SK-N-SH (cell line): ENCODE measurements at regions not wholly inside any gene's neighbourhood (a gene's known extent, or its start where the extent isn't known, plus 50 kb on each side); places are given as distances from the start of the nearest gene placed in this dataset.

Source experiments
- CTCF ChIA-PET: fragments of 300-600, 350-600 bp; formaldehyde crosslinking; extraction: SDS; loops from one replicate; lab custom pipeline; 2021; lab: Yijun Ruan, JAX
- POLR2A ChIA-PET: fragments of 350-600 bp; sonication (Branson Sonifier 250); formaldehyde crosslinking; extraction: SDS; loops from one replicate; lab custom pipeline; 2020; ENCODE audit warnings: antibody characterized with exemption, inconsistent platforms; lab: Yijun Ruan, JAX
- DNase-seq: peaks from one replicate; pipeline ENCODE4 v3.0.0; 2012
- H2AFZ ChIP-seq: fragments of 200-600 bp; sonication (generic); 2 replicates; pipeline ENCODE4 v1.8.1; 2016; ENCODE audit warnings: antibody characterized with exemption, mild to moderate bottlenecking, low read depth
- H3F3A ChIP-seq: fragments of 200-600 bp; sonication (generic); replicated peaks from 2 replicates; pipeline ENCODE3; 2016; ENCODE audit warnings: antibody characterized with exemption, mild to moderate bottlenecking; ENCODE audit not compliant: insufficient read depth
- H3K27ac ChIP-seq, 2 experiments: fragments of 200-500 bp in 1 of 2; fragments of 200-600 bp in 1 of 2; sonication (Bioruptor generic) in 1 of 2; sonication (generic), shearing (Covaris generic) in 1 of 2; 2 replicates each; pipeline versions ENCODE4 v1.5.1 to v1.6.1; 2014 to 2016; ENCODE audit warnings: low read depth in 2 of 2, inconsistent platforms in 1 of 2, low read length in 1 of 2, mild to moderate bottlenecking in 1 of 2, mixed read lengths in 1 of 2
- H3K27me3 ChIP-seq: fragments of 200-600 bp; sonication (generic), shearing (Covaris generic); 2 replicates; pipeline ENCODE4 v1.6.1; 2016; ENCODE audit warnings: mixed run types; ENCODE audit not compliant: insufficient read depth
- H3K36me3 ChIP-seq, 2 experiments: fragments of 200-500 bp in 1 of 2; fragments of 200-600 bp in 1 of 2; sonication (Bioruptor generic) in 1 of 2; sonication (generic) in 1 of 2; replicated peaks in 1 of 2; 2 replicates each; pipeline versions ENCODE3 to v1.5.1; 2014 to 2016; ENCODE audit warnings: low read length in 1 of 2, mild to moderate bottlenecking in 1 of 2; ENCODE audit not compliant: insufficient read depth in 2 of 2, control insufficient read depth in 1 of 2
- H3K4me1 ChIP-seq, 2 experiments: fragments of 200-500 bp in 1 of 2; fragments of 200-600 bp in 1 of 2; sonication (Bioruptor generic) in 1 of 2; sonication (generic), shearing (Covaris generic) in 1 of 2; 2 replicates each; pipeline versions ENCODE4 v1.5.1 to v1.6.1; 2014 to 2016; ENCODE audit warnings: low read depth in 1 of 2, low read length in 1 of 2, mixed run types in 1 of 2; ENCODE audit not compliant: insufficient read depth in 2 of 2, control insufficient read depth in 1 of 2
- H3K4me2 ChIP-seq: fragments of 200-600 bp; sonication (generic), shearing (Covaris generic); 2 replicates; pipeline ENCODE4 v1.6.1; 2017; ENCODE audit warnings: mixed run types
- H3K4me3 ChIP-seq, 2 experiments: fragments of 200-500 bp in 1 of 2; fragments of 200-600 bp in 1 of 2; sonication (Bioruptor generic) in 1 of 2; sonication (generic), shearing (Covaris generic) in 1 of 2; 2 replicates each; pipeline versions ENCODE4 v1.5.1 to v1.8.1; 2014 to 2016; ENCODE audit warnings: low read depth in 2 of 2, inconsistent platforms in 1 of 2, low read length in 1 of 2, mild to moderate bottlenecking in 1 of 2, mixed read lengths in 1 of 2, moderate library complexity in 1 of 2
- H3K79me2 ChIP-seq: fragments of 200-600 bp; sonication (generic); 2 replicates; pipeline ENCODE4 v1.8.1; 2017; ENCODE audit warnings: mild to moderate bottlenecking; ENCODE audit not compliant: insufficient read depth
- H3K9ac ChIP-seq: fragments of 200-600 bp; sonication (generic); 2 replicates; pipeline ENCODE4 v1.6.1; 2017; ENCODE audit warnings: mixed run types
- H3K9me2 ChIP-seq: fragments of 200-600 bp; sonication (generic); 2 replicates; pipeline ENCODE4 v1.6.1; 2017; ENCODE audit warnings: mixed run types
- H3K9me3 ChIP-seq: fragments of 200-600 bp; sonication (generic); 2 replicates; pipeline ENCODE4 v1.6.1; 2017; ENCODE audit warnings: mixed run types, mild to moderate bottlenecking, moderate library complexity
- H4K20me1 ChIP-seq: fragments of 200-600 bp; sonication (generic); 2 replicates; pipeline ENCODE4 v1.6.1; 2017; ENCODE audit warnings: mild to moderate bottlenecking, mixed run types; ENCODE audit not compliant: insufficient read depth
- EZH2phosphoT487 ChIP-seq: fragments of 200-600 bp; sonication (generic); IDR thresholded peaks from 2 replicates; pipeline ENCODE4 v1.6.1; 2017; ENCODE audit warnings: low read depth, mixed run types, mild to moderate bottlenecking, antibody characterized with exemption, moderate library complexity, borderline replicate concordance
- FOXJ3 ChIP-seq: sonication (generic); formaldehyde crosslinking; IDR thresholded peaks from 2 replicates; pipeline ENCODE4 v1.5.1; 2020; ENCODE audit warnings: mild to moderate bottlenecking, missing genetic modification reagents
- FOXM1 ChIP-seq: IDR thresholded peaks from 2 replicates; pipeline ENCODE4 v1.4.0; 2012; ENCODE audit warnings: low read depth, mild to moderate bottlenecking
- GABPA ChIP-seq: IDR thresholded peaks from 2 replicates; pipeline ENCODE4 v1.4.0; 2012; ENCODE audit warnings: low read depth, mild to moderate bottlenecking
- MXI1 ChIP-seq: IDR thresholded peaks from 2 replicates; pipeline ENCODE4 v1.6.1; 2012; ENCODE audit warnings: mild to moderate bottlenecking, low read depth, low read length, improper control_type of control experiment
- POLR2AphosphoS5 ChIP-seq: IDR thresholded peaks from 2 replicates; pipeline ENCODE4 v1.6.1; 2012; ENCODE audit warnings: low read depth, low read length
- RCOR1 ChIP-seq: fragments of 150-350 bp; IDR thresholded peaks from 2 replicates; pipeline ENCODE4 v1.6.1; 2017; ENCODE audit warnings: antibody characterized with exemption, low read length
- RXRA ChIP-seq: IDR thresholded peaks from 2 replicates; pipeline ENCODE4 v1.4.0; 2012; ENCODE audit warnings: low read depth, mild to moderate bottlenecking, borderline replicate concordance
- SMC3 ChIP-seq: IDR thresholded peaks from 2 replicates; pipeline ENCODE4 v1.6.1; 2012; ENCODE audit warnings: low read depth, low read length, improper control_type of control experiment
- TCF12 ChIP-seq: IDR thresholded peaks from 2 replicates; pipeline ENCODE4 v1.4.0; 2012
- WGBS: methylation state at CpG from one replicate; pipeline ENCODE4 v1.1.6; 2017; ENCODE audit warnings: low lambda C conversion rate; 5-methylcytosine and 5-hydroxymethylcytosine counted together
- TF ChIP-seq, protein P1 (sequence below): IDR thresholded peaks from 2 replicates; pipeline ENCODE4 v1.4.0; 2012; ENCODE audit warnings: low read depth
- TF ChIP-seq, protein P2 (sequence below): fragments of 150-350 bp; IDR thresholded peaks from 2 replicates; pipeline ENCODE4 v1.6.1; 2017; ENCODE audit warnings: antibody characterized with exemption, low read length, low read depth, borderline replicate concordance
- TF ChIP-seq, protein P3 (sequence below): fragments of 150-350 bp; IDR thresholded peaks from 2 replicates; pipeline ENCODE4 v1.6.1; 2016; ENCODE audit warnings: mild to moderate bottlenecking, low read depth, low read length
- TF ChIP-seq, protein P4 (sequence below): IDR thresholded peaks from 2 replicates; pipeline ENCODE4 v1.4.0; 2012; ENCODE audit warnings: low read depth, borderline replicate concordance
- TF ChIP-seq, protein P5 (sequence below): IDR thresholded peaks from 2 replicates; pipeline ENCODE4 v1.6.1; 2012; ENCODE audit warnings: mild to moderate bottlenecking, low read depth, low read length, moderate library complexity
- TF ChIP-seq, protein P6 (sequence below): IDR thresholded peaks from 2 replicates; pipeline ENCODE4 v1.4.0; 2012; ENCODE audit warnings: low read depth, borderline replicate concordance

DNA sequence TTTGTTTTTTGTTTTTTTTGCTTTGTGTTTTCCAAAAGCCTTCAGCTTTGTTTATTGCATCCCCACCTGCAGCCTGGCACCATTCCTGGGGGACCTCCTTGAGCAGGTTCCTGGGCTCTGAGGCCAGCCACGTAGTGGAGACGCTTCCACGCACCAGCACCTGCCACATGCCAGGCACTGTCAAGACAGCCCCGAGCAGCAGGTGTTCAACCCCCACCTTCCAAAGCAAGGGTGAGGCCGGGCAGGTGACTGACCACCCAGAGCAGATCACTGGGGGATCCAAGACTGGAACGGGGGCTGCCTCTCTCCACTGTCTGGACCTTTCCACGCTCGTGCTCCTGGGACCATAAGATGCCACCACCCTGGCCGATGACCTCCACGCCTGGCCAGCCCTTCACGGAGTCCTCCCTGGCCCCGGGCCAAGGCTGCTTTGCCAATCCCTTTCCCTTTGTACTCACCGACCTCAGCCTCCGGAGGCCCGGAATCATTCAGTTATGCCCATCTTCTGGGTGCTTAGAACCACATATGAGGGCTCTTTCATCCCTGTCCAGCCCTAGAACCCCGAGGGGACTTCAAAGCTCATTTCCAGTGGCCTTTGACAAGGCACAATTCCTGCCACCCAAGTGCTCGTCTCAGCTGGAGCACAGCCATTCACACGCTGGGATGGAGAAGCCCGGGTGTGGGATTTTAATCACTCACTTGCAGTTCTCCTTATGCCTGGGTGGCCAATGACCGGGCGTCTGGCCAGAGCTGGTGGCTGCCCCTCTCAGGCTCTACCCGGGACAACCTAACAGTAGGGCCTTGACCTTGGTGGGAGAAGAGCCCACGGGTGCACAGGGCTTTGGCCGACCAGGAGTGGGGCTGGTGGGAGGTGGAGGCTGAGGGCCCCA lies 330.8 kb downstream of the NPHP4 start:
- H3K9me3 ChIP-seq, result no peaks in the 10 kb centered on the region
- WGBS, result 45% methylated on average over 15 of the region's 24 CpGs
- CTCF ChIA-PET, result interaction anchor here (1.7 kb wide), 1 partner anchor 84 kb away, joined by 9 read pairs; no protein-coding TSS in a partner anchor

More for the DNA sequence above, 330.8 kb downstream of the NPHP4 start:
- H3K4me1 ChIP-seq, result no peaks in the 10 kb centered on the region; a peak in 1 of 4 replicates
- no peaks in the 10 kb centered on the region for H4K20me1 ChIP-seq
- no peaks in the 10 kb centered on the region for H3K36me3 ChIP-seq
- POLR2A ChIA-PET, result no interaction called here
- H2AFZ ChIP-seq, result no peak overlapping the region
- no peak overlapping the region for H3K9ac ChIP-seq
- H3K27me3 ChIP-seq, result no peaks in the 10 kb centered on the region
- no peaks in the 10 kb centered on the region for H3F3A ChIP-seq
- TF ChIP-seq, protein P1, sequence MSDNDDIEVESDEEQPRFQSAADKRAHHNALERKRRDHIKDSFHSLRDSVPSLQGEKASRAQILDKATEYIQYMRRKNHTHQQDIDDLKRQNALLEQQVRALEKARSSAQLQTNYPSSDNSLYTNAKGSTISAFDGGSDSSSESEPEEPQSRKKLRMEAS, result no peak
- TF ChIP-seq, protein P2, sequence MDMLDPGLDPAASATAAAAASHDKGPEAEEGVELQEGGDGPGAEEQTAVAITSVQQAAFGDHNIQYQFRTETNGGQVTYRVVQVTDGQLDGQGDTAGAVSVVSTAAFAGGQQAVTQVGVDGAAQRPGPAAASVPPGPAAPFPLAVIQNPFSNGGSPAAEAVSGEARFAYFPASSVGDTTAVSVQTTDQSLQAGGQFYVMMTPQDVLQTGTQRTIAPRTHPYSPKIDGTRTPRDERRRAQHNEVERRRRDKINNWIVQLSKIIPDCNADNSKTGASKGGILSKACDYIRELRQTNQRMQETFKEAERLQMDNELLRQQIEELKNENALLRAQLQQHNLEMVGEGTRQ, result no peak
- TF ChIP-seq FOXJ3 (CRISPR knock-in tag), result no peak
- TF ChIP-seq, protein P3, sequence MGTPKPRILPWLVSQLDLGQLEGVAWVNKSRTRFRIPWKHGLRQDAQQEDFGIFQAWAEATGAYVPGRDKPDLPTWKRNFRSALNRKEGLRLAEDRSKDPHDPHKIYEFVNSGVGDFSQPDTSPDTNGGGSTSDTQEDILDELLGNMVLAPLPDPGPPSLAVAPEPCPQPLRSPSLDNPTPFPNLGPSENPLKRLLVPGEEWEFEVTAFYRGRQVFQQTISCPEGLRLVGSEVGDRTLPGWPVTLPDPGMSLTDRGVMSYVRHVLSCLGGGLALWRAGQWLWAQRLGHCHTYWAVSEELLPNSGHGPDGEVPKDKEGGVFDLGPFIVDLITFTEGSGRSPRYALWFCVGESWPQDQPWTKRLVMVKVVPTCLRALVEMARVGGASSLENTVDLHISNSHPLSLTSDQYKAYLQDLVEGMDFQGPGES, result no peak
- no peak for TF ChIP-seq GABPA
- TF ChIP-seq, protein P4, sequence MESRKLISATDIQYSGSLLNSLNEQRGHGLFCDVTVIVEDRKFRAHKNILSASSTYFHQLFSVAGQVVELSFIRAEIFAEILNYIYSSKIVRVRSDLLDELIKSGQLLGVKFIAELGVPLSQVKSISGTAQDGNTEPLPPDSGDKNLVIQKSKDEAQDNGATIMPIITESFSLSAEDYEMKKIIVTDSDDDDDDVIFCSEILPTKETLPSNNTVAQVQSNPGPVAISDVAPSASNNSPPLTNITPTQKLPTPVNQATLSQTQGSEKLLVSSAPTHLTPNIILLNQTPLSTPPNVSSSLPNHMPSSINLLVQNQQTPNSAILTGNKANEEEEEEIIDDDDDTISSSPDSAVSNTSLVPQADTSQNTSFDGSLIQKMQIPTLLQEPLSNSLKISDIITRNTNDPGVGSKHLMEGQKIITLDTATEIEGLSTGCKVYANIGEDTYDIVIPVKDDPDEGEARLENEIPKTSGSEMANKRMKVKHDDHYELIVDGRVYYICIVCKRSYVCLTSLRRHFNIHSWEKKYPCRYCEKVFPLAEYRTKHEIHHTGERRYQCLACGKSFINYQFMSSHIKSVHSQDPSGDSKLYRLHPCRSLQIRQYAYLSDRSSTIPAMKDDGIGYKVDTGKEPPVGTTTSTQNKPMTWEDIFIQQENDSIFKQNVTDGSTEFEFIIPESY, result no peak
- no peak for TF ChIP-seq EZH2phosphoT487
- TF ChIP-seq, protein P5, sequence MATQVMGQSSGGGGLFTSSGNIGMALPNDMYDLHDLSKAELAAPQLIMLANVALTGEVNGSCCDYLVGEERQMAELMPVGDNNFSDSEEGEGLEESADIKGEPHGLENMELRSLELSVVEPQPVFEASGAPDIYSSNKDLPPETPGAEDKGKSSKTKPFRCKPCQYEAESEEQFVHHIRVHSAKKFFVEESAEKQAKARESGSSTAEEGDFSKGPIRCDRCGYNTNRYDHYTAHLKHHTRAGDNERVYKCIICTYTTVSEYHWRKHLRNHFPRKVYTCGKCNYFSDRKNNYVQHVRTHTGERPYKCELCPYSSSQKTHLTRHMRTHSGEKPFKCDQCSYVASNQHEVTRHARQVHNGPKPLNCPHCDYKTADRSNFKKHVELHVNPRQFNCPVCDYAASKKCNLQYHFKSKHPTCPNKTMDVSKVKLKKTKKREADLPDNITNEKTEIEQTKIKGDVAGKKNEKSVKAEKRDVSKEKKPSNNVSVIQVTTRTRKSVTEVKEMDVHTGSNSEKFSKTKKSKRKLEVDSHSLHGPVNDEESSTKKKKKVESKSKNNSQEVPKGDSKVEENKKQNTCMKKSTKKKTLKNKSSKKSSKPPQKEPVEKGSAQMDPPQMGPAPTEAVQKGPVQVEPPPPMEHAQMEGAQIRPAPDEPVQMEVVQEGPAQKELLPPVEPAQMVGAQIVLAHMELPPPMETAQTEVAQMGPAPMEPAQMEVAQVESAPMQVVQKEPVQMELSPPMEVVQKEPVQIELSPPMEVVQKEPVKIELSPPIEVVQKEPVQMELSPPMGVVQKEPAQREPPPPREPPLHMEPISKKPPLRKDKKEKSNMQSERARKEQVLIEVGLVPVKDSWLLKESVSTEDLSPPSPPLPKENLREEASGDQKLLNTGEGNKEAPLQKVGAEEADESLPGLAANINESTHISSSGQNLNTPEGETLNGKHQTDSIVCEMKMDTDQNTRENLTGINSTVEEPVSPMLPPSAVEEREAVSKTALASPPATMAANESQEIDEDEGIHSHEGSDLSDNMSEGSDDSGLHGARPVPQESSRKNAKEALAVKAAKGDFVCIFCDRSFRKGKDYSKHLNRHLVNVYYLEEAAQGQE, result no peak
- TF ChIP-seq TCF12, result no peak
- no peak for TF ChIP-seq SMC3
- TF ChIP-seq, protein P6, sequence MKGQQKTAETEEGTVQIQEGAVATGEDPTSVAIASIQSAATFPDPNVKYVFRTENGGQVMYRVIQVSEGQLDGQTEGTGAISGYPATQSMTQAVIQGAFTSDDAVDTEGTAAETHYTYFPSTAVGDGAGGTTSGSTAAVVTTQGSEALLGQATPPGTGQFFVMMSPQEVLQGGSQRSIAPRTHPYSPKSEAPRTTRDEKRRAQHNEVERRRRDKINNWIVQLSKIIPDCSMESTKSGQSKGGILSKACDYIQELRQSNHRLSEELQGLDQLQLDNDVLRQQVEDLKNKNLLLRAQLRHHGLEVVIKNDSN, result no peak
- no peak for TF ChIP-seq POLR2AphosphoS5
- no peak for TF ChIP-seq MXI1
- no peak for TF ChIP-seq RCOR1
- no peak for TF ChIP-seq FOXM1
- TF ChIP-seq RXRA, result no peak
- TF ChIP-seq, all 33 proteins: peak for 0
- Histone ChIP-seq H3K4me3 (no peak overlapping the region), H3K4me2 (no peak overlapping the region), H3K27ac (no peak overlapping the region), H3K79me2 (no peaks in the 10 kb centered on the region), H3K9me2 (no peaks in the 10 kb centered on the region)
- DNase-seq, result no peak
